DMS 273 (cell line): ENCODE measurements at regions not wholly inside any gene's neighbourhood (a gene's known extent, or its start where the extent isn't known, plus 50 kb on each side); places are given as distances from the start of the nearest gene placed in this dataset.
"Not testable (repeated sequence)": the region's sequence is repeated elsewhere in the genome, so short reads cannot be mapped to it uniquely, and the experiment has no call there.

Experiments used
- DNase-seq: peaks from one replicate; lab custom pipeline; 2025; ENCODE audit not compliant: unreplicated experiment; lab: John Stamatoyannopoulos, UW

DNA sequence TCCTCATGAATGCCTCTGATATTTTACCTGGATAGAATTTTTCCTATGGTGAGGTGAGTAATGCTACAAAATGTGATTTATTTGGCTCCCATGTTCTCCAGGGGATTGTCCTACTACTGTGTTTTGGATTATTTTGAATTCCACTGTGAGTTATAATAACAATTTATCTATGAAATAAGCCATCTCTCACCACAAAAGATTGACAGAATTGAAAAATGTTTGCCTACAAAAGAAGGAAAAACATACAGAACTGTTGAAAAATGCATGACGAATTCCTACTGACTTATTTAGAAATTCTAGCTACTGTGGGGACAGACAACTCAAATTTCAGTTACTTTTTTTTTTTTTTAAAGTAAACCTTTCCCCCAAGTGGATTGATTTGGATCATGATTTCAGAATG is 463.7 kb upstream of the GRIN3A start:
- DNase-seq, result no peak

- DNase-seq, result no peak
These were observed 447.5 kb upstream of the GRIN3A start for GRCh38 chr9:102185962-102186361.

GRCh38 chr9:102185371-102185770 is 446.9 kb upstream of the GRIN3A start:
- no peak for DNase-seq

DNA sequence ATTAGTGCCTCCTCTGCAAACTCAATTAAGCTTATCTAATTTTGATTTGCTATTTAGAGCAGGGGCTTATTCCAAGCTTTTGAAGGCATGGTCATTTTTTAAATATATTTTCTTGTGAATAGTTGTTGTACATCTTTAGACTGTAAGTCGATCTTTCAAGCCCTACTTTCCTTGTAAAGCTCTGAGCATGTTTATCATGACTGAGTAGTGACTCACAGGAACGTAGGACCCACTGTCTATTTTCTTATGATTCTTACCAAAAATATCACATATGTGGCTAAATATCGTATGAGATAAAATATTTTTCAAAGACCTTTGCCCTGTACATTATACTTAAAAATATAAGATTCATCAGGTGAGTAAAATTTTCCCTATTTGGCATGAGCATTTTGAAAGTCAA is 440.4 kb upstream of the GRIN3A start:
- no peak for DNase-seq

DNA sequence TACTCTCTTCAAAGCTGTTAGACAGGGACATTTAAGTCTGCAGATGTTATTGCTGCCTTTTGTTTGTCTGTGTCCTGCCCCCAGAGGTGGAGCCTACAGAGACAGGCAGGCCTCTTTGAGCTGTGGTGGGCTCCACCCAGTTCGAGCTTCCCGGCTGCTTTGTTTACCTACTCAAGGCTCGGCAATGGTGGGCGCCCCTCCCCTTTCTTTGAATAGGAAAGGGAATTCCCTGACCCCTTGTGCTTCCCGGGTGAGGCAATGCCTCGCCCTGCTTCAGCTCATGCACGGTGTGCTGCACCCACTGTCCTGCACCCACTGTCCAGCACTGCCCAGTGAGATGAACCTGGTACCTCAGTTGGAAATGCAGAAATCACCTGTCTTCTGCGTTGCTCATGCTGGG is 435.8 kb upstream of the GRIN3A start:
- not testable (repeated sequence) for DNase-seq

GRCh38 chr9:102164247-102164646 is 425.8 kb upstream of the GRIN3A start:
- DNase-seq, result no peak

DNA sequence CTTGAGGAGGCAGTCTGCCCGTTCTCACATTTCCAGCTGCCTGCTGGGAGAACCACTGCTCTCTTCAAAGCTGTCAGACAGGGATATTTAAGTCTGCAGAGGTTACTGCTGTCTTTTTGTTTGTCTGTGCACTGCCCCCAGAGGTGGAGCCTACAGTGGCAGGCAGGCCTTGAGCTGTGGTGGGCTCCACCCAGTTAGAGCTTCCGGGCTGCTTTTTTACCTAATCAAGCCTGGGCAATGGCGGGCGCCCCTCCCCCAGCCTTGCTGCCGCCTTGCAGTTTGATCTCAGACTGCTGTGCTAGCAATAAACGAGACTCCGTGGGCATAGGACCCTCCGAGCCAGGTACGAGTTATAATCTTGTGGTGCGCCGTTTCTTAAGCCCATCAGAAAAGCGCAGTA is 414.6 kb upstream of the GRIN3A start:
- DNase-seq, result not testable (repeated sequence)

- no peak for DNase-seq
These were observed 397.3 kb upstream of the GRIN3A start for GRCh38 chr9:102135768-102136167.

- no peak for DNase-seq
These were observed 386.0 kb upstream of the GRIN3A start for GRCh38 chr9:102124465-102124864.

DNA sequence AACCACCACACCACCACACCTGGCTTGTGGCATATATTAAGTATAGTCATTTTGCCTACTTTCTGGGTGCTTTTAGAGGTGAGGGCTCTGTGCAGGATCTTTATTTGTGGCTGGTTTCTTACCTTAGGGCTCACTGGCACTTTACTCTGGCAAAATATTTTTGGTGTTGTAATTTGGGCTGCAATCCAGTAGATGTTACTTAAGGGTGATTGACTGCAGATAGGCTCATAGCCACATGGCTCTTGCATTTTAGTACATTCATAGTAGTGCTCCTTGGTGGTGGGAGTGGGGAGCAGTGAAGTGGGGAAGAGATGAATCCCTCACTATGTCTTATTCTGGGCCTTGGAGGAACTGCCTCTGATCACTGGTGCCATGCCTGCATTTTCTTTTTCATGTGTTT is 376.1 kb upstream of the GRIN3A start:
- DNase-seq, result no peak

GRCh38 chr9:102113191-102113590 is 374.7 kb upstream of the GRIN3A start:
- no peak for DNase-seq

DNA sequence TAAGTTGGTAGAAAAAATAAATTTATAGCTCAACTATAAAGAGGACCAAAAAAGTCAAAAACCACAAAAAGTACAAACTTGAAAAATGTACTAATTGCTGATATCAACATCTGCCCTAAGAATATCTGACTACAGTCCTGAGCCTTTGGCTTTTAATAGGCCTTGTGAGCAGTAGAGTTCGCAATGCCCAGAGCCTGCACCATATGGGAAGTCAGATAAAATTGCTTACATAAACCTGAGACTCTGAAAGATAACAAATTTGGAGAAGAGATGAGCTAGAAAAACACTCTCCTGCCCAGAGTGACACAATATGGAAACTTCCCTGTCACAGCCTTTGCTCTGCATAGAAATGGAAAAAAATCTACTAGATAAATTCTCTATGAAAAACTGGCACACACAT is 368.0 kb upstream of the GRIN3A start:
- no peak for DNase-seq

GRCh38 chr9:102101723-102102122 is 363.3 kb upstream of the GRIN3A start:
- no peak for DNase-seq

DNA sequence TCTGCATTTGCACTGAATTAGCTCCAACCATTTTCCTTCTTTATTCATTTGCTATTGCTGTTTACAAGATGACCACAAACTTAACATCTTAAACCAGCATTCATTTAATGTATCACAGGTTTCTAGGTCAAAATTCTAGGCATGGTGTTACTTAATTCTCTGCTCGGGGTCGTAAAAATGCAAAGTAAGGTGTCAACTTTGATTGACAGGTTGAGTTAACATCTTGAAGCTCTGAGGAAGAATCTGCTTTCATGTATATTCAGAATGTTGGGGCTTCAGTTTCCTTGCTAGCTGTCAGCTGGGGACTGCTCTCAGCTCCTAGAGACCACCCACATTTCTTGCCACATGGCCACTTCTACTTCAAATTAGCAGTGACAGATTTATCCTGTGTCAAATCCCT is 348.7 kb upstream of the GRIN3A start:
- no peak for DNase-seq

GRCh38 chr9:102085548-102085947 is 347.1 kb upstream of the GRIN3A start:
- DNase-seq, result no peak

GRCh38 chr9:102072059-102072764 is 333.8 kb upstream of the GRIN3A start:
- no peak for DNase-seq

GRCh38 chr9:102069969-102070368 is 331.5 kb upstream of the GRIN3A start:
- DNase-seq, result peak; percentile 5

GRCh38 chr9:102054811-102055210 is 316.4 kb upstream of the GRIN3A start:
- no peak for DNase-seq

DNA sequence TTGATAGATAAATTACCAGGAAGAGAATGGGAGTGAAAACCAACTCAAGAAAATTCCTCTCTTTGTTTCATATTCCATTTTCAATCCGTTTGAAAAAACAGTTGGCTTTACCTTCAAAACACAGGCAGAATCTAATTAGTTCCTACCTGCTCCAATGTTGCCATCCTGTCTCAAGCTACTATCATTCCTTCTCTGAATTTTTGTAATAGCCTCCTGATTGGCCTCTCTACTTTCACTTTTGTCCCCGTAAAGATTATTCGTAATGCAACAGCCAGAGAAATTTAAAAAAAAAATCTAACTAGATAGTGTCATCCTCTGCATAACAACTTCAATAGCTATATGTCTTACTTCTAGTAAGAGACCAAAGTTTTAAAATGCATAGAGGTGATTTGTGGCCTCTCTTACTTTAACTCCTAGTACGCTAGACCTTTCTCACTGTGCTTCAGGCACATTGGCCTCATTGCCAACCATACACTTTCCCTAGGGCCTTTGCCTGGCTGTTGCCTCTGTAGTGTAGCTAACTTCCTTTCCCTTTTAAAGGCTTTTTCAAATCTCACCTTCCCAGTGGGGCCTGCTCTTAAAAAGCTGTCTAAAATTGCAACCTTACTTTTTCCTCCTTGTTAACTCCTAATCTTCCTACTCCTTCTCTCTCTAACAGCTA is 311.3 kb upstream of the GRIN3A start:
- no peak for DNase-seq

DNA sequence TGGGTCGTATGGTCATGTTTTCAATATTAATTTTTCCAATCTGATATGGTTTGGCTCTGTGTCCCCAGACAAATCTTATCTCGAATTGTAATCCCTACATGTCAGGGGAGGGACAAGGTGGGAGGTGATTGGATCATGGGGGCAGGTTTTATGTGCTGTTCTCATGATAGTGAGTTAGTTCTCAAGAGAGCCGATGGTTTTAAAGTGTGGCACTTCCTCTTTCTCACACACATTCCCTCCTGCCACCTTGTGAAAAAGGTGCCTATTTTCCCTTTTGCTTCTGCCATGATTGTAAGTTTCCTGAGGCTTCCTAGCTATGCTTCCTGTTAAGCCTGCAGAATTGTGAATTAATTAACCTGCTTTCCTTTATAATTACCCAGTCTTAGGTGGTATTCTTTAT is 309.1 kb upstream of the GRIN3A start:
- no peak for DNase-seq

DNA sequence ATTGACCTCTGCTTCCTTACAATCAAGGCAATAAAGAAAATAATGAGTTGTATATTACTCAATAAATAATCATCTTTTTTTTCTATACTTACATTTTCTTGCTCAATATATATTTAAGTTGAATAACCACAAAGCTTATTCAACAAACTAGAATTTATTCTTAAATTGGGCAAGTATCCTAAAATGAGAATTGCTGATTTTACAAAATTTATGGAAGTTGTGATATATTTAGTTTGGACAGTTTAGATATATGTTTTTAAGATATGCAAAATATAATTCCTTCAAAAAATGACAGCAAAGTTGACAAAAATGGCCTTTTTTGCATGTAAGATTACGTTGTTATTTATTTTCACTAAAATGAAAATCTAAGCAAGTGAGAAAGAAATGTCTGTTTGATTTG is 305.7 kb upstream of the GRIN3A start:
- DNase-seq, result no peak

GRCh38 chr9:102038006-102038405 is 299.6 kb upstream of the GRIN3A start:
- DNase-seq, result no peak

GRCh38 chr9:102035929-102036328 is 297.5 kb upstream of the GRIN3A start:
- no peak for DNase-seq
